ENCODE measurements at regions not wholly inside any gene's neighbourhood (a gene's known extent, or its start where the extent isn't known, plus 50 kb on each side); places are given as distances from the start of the nearest gene placed in this dataset.

DNA sequence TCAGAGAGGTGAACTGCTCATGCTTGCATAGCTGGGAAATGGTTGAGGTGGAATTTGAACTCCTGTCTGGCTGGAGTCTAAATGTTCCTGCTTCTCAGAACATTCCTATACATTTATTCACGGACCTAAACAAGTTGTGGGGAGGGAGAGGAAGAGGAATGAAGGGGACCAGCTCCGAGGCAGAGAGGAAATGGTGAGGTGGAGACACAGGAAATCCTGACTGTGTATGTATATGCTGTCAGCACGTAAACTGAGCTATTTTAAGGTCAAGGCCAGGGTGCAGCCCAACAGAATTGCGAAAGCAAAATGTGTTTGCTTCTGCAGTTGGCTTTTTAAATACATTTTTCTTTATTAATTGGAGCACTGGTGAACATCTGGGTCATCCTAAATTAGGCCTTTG, 74.1 kb upstream of the POMGNT2 start:
- TF ChIP-seq, protein P1, sequence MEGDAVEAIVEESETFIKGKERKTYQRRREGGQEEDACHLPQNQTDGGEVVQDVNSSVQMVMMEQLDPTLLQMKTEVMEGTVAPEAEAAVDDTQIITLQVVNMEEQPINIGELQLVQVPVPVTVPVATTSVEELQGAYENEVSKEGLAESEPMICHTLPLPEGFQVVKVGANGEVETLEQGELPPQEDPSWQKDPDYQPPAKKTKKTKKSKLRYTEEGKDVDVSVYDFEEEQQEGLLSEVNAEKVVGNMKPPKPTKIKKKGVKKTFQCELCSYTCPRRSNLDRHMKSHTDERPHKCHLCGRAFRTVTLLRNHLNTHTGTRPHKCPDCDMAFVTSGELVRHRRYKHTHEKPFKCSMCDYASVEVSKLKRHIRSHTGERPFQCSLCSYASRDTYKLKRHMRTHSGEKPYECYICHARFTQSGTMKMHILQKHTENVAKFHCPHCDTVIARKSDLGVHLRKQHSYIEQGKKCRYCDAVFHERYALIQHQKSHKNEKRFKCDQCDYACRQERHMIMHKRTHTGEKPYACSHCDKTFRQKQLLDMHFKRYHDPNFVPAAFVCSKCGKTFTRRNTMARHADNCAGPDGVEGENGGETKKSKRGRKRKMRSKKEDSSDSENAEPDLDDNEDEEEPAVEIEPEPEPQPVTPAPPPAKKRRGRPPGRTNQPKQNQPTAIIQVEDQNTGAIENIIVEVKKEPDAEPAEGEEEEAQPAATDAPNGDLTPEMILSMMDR (IDR thresholded peaks at IDR 0.05; ENCODE audit: low read depth, low read length), result no peak
- no peak for TF ChIP-seq EZH2phosphoT487 (IDR thresholded peaks at IDR 0.05; ENCODE audit: low read depth)

Measured in OCI-LY3 (cell line).